ENCODE measurements at regions not wholly inside any gene's neighbourhood (a gene's known extent, or its start where the extent isn't known, plus 50 kb on each side); places are given as distances from the start of the nearest gene placed in this dataset.
"Not testable (repeated sequence)": the region's sequence is repeated elsewhere in the genome, so short reads cannot be mapped to it uniquely, and the experiment has no call there.

- DNase-seq (ENCODE audit: low spot score): not testable (repeated sequence)
These were observed 69.5 kb downstream of the NPIPA7 start for GRCh38 chr16:16448423-16448822.

- DNase-seq (ENCODE audit: low spot score): not testable (repeated sequence)
These were observed 70.8 kb downstream of the NPIPA7 start for GRCh38 chr16:16449712-16450237.

GRCh38 chr16:16451721-16452410, 72.9 kb downstream of the NPIPA7 start:
- DNase-seq (ENCODE audit: low spot score): not testable (repeated sequence)

GRCh38 chr16:16458579-16458978, 79.6 kb downstream of the NPIPA7 start:
- not testable (repeated sequence) for DNase-seq (ENCODE audit: low spot score)

GRCh38 chr16:16463792-16464191, 84.9 kb downstream of the NPIPA7 start:
- not testable (repeated sequence) for DNase-seq (ENCODE audit: low spot score)

- DNase-seq (ENCODE audit: low spot score): not testable (repeated sequence)
These were observed 110.0 kb downstream of the NPIPA7 start for GRCh38 chr16:16488919-16489318.

GRCh38 chr16:16489466-16489865, 110.5 kb downstream of the NPIPA7 start:
- DNase-seq (ENCODE audit: low spot score): not testable (repeated sequence)

- DNase-seq (ENCODE audit: low spot score): not testable (repeated sequence)
These were observed 115.2 kb downstream of the NPIPA7 start for GRCh38 chr16:16494114-16494513.

GRCh38 chr16:16494998-16495397, 116.1 kb downstream of the NPIPA7 start:
- DNase-seq (ENCODE audit: low spot score): not testable (repeated sequence)

- DNase-seq (ENCODE audit: low spot score): not testable (repeated sequence)
These were observed 120.9 kb downstream of the NPIPA7 start for GRCh38 chr16:16499875-16500274.

GRCh38 chr16:16507041-16507440, 128.1 kb downstream of the NPIPA7 start:
- not testable (repeated sequence) for DNase-seq (ENCODE audit: low spot score)

GRCh38 chr16:16508344-16508743, 129.4 kb downstream of the NPIPA7 start:
- not testable (repeated sequence) for DNase-seq (ENCODE audit: low spot score)

- DNase-seq (ENCODE audit: low spot score): not testable (repeated sequence)
These were observed 140.5 kb downstream of the NPIPA7 start for GRCh38 chr16:16519395-16519794.

GRCh38 chr16:16521239-16522002, 142.5 kb downstream of the NPIPA7 start:
- not testable (repeated sequence) for DNase-seq (ENCODE audit: low spot score)

GRCh38 chr16:16526998-16527397, 148.1 kb downstream of the NPIPA7 start:
- not testable (repeated sequence) for DNase-seq (ENCODE audit: low spot score)

- not testable (repeated sequence) for DNase-seq (ENCODE audit: low spot score)
These were observed 151.8 kb downstream of the NPIPA7 start for GRCh38 chr16:16530744-16531143.

GRCh38 chr16:16535565-16535964, 156.6 kb downstream of the NPIPA7 start:
- DNase-seq (ENCODE audit: low spot score): not testable (repeated sequence)

GRCh38 chr16:16536151-16536550, 157.2 kb downstream of the NPIPA7 start:
- DNase-seq (ENCODE audit: low spot score): not testable (repeated sequence)

GRCh38 chr16:16549710-16550109, 170.8 kb downstream of the NPIPA7 start:
- not testable (repeated sequence) for DNase-seq (ENCODE audit: low spot score)

- not testable (repeated sequence) for DNase-seq (ENCODE audit: low spot score)
These were observed 171.9 kb downstream of the NPIPA7 start for GRCh38 chr16:16550824-16551223.

- DNase-seq (ENCODE audit: low spot score): not testable (repeated sequence)
These were observed 173.9 kb downstream of the NPIPA7 start for GRCh38 chr16:16552819-16553340.

GRCh38 chr16:16559179-16559740, 180.3 kb downstream of the NPIPA7 start:
- not testable (repeated sequence) for DNase-seq (ENCODE audit: low spot score)

Data from globus pallidus (tissue), 1 donor.